Stomach (tissue), 4 donors: ENCODE measurements at regions not wholly inside any gene's neighbourhood (a gene's known extent, or its start where the extent isn't known, plus 50 kb on each side); places are given as distances from the start of the nearest gene placed in this dataset.
"Not testable (repeated sequence)": the region's sequence is repeated elsewhere in the genome, so short reads cannot be mapped to it uniquely, and the experiment has no call there.

Source experiments
- CTCF ChIP-seq, 7 experiments: fragments of 450-650 bp in 4 of 7; fragments of 200-600 bp in 3 of 7; sonication (generic) in 3 of 7; IDR thresholded peaks; one replicate each; pipeline ENCODE4 v1.5.1; 2016 to 2019; ENCODE audit warnings: antibody characterized with exemption in 7 of 7, control low read depth in 2 of 7, mild to moderate bottlenecking in 1 of 7
- POLR2A ChIP-seq, 4 donors: fragments of 450-650 bp; IDR thresholded peaks; one replicate each; pipeline ENCODE4 v1.6.1; 2016; ENCODE audit warnings: antibody characterized with exemption in 4 of 4, control low read depth in 2 of 4, mild to moderate bottlenecking in 1 of 4, moderate library complexity in 1 of 4

GRCh38 chr10:109729895-109730294 lies 193.4 kb downstream of the XPNPEP1 start:
- not testable (repeated sequence) for TF ChIP-seq CTCF, POLR2A (IDR thresholded peaks at IDR 0.05)
